NCI-H2029 (cell line): ENCODE measurements at regions not wholly inside any gene's neighbourhood (a gene's known extent, or its start where the extent isn't known, plus 50 kb on each side); places are given as distances from the start of the nearest gene placed in this dataset.
"Not testable (repeated sequence)": the region's sequence is repeated elsewhere in the genome, so short reads cannot be mapped to it uniquely, and the experiment has no call there.

ENCODE experiments used
- DNase-seq: peaks from one replicate; lab custom pipeline; 2025; lab: John Stamatoyannopoulos, UW

DNA sequence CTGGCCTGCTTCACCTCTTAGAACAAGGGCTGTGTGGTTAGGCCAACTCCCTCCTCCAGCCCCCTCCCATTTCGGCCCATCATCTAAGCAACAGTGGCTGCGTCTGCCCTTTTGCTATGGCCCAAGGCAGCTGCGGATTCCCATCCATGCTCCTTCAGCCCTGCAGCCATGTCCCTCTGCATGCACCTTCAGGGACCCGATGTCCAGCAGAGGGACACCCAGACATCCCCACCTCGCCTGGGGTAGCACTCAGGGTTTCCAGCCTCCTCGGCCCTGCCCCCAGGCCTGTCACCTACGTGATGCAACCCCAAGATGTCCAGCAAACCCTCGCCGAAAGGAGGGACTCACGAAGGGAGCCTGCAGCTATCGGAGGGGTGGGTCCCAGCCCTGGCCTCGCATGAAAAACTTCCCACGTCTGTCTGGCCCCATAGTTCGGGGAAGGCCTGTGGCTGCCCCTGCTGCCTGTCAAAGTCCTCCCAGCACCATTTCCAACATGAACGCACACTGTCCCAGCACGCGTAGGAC is 194.4 kb downstream of the CTTN start:
- no peak for DNase-seq

DNA sequence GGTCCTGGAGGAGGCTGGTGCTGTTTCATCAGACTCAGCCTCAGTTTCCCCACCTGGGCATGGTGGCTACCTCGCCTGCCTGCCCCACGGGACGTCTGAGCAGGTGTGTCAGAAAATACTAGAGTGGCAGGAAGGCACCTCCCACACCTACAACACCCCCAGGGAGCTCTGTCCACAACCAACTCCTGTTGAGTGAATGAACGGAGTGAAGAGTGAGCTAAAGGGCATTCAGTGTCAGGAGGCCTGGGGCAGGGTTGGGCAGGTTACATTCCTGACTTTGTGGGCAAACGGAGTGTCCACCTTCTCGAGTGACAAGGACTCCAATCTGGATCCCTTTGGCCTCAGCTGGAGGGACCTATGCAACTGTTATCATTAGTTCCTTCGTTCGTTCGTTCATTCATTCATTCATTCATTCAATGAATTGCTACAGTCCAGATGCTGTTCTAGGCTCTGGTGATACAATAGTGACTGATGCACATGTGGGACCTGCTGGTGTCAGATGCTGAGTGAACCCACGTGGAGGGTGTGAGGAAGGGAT is 195.2 kb downstream of the CTTN start:
- DNase-seq: no peak

DNA sequence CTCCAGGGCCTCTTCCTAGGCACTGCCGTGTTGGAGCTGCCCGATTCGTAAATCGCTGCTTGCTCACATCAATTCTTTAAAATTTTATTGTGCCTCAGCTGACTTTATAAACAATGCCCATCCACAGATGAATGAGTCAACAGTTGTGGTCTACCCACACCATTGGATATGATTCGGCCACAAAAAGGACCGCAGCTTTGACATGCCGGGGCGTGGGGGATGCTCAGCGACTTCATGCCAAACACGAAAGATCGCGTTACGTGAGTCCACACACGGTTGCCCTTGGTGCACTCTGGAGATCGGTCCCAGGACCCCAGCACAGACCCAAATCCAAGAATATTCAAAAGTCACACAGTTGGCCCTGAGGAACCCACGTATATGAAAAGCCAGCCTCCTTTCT is 195.7 kb downstream of the CTTN start:
- DNase-seq: no peak

DNA sequence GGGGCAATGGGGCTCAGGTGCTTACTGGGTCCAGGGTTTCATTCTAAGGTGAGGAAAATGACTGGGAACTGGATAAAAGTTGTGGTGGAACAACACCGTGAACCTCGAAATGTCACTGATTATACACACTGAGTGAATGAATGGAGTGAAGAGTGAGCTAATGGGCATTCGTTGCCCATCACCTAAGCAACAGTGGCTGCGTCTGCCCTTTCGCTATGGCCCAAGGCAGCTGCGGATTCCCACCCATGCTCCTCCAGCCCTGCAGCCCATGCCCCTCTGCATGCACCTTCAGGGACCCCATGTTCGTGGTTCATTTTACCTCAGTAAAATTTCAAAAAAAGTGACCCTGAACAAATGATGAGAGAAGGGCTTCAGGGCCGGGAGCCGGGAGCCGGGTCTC is 196.3 kb downstream of the CTTN start:
- DNase-seq: no peak

DNA sequence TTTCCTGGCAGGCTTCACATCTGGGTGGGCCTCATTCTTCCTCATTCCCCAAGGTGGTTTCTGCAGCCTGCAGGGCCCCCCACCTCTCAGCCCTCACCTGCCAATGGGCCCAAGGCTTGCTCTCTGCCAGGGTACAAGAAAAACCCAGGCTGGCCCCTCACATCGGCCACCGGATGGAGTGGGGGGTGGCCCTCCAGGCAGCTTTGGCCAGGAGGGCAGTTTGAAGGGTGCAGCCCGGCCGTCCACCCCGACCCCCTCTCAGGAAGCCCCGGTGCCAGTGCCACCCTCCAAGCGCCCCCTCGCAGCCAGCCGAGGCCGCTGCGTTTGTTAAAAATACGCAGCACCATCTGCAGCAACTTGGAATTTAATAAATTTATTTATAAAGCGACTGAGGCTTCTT is 196.7 kb downstream of the CTTN start:
- DNase-seq: no peak

DNA sequence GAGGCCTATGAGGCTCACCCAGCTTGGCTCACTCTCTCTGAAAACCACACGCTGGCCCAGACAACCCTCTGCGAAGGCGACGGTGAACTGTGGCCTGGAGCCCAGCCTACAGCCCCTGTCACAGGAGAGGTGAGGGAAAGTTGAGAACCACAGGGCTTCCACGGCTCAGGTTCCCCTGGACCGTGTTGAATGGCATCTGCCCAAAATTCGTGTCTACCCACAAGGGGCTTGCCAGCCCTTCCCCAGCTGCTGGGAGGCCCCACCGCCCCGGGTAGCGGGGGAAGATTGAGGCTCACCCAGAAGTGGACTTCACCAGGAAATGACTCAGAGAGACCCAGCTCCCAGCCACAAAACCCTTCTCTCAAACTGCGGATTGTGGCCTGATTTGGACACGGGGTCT is 197.1 kb downstream of the CTTN start:
- DNase-seq: no peak

DNA sequence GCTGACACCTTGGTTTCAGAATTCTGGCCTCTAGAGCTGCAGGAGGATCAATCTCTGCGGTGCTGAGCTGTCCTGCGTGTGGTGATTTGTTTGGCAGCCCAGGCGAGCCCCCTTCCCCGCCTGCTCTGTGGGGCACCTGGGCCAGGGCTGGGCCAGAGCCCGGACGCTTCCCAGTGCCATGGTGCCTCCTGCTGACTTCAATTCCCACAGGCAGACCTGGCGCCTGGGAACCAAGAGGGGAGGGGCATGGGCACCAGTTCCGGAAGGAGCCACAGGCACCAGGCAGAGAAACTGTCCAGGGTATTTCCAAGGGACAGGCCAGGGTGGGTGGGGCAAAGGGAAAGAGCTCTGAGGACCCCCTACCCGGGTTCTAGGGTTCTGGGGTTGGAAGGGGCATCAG is 197.8 kb downstream of the CTTN start:
- DNase-seq: no peak

DNA sequence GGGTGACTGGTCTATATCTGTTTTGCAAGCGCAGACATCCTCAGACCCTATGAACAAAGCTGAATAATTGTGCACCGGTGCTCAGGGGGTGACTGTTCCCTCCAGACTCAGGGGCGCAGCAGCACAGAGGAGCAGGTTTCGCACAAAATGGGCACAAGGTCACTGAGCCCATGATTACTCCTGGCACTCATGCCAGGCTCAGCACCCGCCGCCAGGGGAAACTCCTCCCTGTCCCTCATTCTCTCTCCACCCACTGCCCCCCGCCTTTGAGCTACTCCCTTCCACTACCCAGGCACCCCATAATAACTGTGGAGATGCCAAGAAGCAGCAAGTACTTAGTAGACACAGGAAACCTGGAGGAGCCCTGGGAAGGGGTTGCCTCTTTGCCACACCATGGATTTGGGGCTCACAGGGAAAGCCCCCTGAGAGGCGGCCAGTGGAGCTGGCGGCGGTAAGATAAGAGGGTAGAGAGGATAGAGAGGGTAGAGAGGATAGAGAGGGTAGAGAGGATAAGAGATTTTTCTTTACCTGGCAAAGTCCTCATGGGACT is 198.8 kb downstream of the CTTN start:
- DNase-seq: no peak

DNA sequence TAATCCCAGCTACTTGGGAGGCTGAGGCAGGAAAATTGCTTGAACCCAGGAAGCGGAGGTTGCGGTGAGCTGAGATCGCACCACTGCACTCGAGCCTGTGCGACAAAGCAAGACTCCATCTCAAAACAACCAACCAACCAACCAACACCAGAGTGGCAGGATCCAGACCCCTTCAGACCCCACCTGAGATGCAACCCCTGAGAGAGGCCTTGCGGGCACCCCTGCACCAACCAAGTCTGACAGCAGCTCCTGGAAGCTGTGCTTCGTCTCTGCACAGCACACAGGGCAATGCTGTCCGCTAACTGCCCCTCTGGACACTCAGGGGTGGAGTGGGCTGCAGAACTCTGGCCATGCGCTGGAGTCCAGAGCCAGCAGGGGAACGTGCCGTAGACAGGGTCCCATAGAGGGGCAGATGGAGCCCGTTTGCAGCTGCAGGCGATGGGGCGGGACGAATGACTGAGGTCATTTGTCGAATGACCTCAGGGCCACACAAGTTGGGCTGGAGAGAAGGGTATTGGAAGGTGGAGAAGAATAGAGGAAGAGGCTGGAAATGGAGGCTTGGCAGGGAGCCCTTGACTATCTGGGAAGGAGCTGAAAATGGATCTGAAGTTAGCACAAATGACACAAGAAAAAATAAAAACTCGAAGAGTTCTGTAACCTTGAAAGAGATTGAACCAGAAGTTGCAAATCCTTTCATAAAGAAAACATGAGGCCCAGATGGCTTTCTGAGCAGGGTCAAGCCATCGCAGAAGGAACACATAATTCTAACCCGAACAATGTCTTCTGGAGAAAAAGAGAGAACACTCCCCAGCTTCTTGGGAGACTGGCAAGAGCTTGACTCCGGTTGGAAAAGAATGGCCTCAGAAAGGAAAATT is 199.7 kb downstream of the CTTN start:
- no peak for DNase-seq

DNA sequence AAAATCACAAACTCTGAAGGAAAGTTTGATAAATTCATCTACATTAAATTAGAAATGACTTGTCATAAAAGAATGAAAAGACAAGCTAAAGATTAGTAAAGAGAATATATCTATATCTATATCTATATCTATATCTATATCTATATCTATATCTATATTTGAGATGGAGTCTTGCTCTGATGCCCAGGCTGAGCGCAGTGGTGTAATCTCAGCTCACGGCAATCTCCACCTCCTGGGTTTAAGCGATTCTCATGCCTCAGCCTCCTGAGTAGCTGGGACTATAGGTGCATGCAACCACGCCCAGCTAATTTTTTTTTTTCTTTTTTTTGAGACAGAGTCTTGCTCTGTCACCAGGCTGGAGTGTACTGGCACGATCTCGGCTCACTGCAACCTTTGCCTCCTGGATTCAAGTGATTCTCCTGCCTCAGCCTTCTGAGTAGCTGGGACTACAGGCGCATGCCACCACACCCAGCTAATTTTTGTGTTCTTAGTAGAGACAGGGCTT is 202.6 kb downstream of the CTTN start:
- not testable (repeated sequence) for DNase-seq

DNA sequence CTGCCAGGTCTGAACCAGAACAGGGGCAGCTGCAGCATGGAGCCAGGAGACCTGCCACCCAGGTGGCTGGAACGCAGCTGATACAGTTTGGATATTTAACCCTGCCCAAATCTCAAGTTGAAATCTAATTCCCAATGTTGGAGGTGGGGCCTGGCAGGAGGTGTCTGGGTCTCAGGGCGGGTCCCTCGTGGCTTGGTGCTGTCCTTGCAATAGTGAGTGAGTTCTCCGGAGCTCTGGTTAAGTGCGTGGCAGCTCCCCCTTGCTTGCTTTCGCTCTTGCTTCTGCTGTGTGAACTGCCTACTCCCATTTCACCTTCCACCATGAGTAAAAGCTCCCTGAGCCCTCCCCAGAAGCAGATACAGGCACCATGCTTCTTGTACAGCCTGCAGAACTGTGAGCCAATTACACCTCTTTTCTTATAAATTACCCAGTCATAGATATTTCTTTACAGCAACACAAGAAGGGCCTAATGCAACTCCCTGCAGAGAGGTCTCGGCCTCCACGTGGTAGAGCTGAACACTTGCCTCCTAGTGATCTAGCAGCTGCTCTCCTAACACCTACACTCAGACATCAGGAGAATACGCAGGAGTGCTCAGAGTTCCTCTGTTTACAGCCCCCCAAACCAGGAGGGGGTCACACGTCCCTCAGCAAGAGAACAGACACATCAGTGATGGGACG is 203.7 kb downstream of the CTTN start:
- DNase-seq: no peak

DNA sequence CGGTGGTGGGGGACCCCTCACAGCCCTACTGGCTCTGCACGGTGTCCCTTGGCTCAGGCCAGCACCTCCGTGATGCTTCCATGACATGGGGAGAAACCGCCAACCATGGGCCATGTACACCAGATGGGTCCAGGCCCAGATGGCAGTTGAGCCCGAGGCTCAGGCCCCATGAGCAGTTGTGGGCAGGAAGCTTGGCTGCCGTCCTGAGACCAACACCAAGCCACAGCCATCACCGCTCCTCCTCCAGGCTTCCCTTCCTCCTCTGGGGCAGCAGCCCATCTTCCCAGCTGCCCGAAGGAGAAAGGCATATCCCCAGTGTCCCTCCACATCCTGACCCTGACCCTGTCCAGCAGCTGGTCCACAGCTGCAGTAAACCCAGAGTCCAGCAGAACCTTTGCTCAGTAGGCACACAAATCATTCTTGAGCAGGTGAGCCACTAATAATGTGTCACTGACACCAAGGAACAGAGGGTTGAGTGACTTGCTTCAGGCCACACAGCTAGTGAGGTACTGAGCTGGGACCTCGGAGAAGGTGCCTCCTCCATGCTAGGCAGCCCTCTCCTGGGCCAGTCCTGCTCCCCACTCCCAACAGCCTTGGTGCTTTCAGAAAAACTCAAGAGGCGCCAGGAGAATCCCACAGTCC is 204.9 kb downstream of the CTTN start:
- DNase-seq: no peak

DNA sequence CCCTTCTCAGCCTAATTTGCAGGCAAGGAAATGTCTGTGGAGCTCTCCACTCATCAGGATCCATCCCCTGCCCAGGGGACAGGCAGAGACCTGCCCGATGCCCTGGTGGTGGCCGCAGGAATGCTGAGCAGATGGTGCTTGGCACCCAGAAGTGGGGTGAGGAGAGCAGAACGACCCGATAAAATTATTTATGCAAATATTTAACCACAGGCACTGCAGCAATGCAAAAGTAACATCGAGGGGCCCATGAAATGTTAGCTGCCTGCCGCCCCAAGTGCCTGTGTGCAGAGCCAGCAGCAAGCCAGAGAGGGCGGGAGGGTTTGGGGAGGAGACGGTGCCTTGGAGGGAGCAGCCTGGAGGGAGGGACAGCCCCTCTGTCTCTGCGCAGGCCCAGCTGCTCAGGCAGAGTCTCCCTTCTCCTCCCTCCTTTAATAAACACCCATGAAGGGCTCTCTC is 205.5 kb downstream of the CTTN start:
- no peak for DNase-seq

DNA sequence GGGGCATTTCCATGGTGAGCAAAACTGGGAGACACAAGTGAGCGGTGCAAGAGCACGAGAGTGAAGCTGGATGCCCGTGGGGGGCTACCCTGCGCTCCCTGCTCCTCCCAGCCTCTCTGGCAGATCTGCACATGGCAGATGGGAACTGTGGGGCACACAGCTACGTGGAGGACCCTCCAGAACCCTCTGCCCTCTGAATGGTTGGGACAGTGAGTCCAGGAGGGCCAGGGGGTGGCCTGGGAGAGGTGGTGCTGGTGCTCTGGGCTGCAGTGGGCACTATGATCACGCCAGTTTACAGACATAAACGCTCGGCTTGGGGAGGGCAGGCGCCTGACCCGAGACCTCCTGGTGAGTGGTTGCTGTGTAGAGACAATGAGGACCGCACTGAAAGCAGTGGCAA is 205.9 kb downstream of the CTTN start:
- no peak for DNase-seq

DNA sequence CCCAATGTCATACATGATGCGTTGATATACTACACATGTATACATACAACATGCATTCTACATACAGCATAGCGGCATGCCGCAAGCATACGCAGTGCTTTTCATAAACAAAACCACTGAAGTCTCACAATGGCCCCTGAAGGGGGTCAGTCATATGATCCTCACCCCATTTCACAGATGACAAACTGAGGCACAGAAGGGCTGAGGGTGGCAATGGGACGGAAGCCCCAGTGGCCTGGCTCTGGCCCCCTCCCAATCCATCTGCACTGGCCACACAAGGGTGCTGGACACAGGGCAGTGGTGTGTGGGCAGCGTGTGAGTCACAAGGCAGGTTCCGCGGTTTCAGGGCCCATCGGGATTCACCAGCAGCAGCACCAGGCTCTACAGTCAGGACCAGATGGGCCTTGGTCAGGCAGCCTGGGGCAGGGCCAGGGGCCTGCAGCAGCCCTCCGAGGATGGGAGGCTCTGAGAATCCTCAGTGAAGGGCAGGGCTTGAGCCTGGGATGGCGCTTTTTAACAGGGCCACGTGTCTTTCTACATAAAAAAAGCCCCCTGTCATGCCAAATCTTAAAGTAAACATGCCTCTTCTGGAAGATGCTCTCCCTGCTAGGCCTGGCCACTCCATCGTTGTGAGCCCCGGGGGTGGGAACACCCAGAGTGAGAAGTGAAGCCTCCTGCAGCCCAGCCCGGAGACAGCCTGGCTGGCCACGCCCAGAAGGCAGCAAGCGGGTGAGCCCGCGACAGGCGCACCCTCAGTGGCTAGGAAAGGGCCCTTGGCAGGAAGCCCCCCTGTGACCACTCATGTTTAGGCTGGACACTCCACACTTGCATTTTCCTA is 206.5 kb downstream of the CTTN start:
- no peak for DNase-seq

DNA sequence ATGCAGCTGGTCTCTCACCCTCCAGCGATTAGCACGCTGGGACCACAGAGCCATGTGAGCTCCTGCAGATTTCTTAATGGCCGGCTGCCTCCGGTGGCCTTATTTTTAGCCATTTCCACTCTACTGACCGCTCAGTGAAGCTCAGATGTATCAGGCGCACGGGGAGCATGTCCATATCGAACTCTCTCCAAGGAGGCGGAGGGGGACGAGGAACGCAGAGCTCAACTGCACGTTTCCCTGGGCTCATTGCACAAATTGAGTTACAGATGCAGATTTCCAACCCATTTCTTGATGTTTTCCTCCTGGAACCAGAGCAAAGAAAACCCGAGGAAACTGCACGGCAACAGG is 207.1 kb downstream of the CTTN start:
- no peak for DNase-seq

DNA sequence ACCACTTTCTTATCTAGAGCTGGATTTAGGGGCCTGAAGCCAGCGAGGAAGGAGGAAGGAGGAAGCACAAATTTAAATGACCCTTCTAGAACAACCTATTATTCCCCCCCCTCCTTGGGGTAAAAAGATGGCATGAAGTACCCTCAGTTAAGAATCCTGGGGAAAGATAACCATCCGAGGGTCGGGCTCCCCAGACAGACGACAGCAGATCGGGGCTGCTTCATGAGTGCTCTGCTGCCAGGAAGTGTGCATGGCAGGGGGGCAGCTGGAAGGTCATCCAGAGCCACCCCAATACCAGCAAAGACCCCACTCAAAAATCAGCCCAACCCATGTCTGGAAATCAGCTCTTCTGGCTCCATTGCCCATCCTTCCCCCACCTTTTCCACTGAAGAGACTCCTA is 207.5 kb downstream of the CTTN start:
- DNase-seq: no peak

DNA sequence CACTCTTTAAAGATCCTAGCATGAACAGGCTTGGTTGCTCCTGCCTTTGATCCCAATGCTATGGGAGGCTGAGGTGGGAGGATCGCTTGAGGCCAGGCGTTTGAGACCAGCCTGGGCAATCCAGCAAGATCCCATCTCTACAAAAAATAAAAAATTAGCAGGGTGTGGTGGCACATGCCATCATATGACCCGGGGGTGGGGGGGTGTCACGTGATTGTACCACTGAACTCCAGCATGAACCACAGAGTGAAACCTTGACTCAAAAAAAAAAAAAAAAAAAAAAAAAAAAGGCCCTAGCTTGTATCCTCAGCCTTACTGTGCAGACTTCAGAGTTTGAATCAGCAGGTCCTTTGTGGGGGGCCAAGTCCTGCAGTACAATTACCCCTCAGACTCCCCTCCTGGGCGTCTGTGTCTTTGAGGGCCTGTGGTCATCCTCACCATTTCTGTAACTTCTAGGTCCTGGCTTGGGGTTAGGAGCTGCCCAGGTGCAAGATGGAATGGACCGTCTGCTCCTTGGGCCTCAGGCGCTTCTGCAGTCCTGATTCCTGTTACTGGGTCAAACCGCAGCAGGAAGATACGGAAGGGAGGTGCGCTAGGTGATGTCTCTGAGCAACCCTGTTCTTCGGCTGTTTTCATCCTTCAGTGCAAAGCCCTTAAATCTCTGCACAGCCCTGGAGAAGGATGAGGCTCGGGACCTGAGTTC is 208.1 kb downstream of the CTTN start:
- DNase-seq: no peak

DNA sequence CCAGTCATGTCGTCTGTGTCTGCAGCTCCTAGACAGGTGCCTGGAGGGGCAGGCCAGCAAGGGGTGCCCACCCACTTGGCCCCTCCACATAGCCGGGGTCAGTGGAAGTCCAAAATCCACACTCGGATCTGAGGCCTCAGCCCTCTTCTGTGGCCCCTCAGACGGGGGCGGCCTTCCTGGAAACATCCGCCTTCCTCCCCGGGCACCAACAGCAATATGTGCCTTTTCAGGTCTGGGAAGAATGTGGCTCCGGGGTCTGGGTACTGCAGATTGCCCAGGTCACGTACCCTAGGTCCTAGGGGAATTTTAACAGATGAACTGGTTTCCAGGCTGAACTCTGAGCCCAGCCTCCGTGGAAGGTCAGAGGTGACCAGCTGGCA is 208.6 kb downstream of the CTTN start:
- no peak for DNase-seq

DNA sequence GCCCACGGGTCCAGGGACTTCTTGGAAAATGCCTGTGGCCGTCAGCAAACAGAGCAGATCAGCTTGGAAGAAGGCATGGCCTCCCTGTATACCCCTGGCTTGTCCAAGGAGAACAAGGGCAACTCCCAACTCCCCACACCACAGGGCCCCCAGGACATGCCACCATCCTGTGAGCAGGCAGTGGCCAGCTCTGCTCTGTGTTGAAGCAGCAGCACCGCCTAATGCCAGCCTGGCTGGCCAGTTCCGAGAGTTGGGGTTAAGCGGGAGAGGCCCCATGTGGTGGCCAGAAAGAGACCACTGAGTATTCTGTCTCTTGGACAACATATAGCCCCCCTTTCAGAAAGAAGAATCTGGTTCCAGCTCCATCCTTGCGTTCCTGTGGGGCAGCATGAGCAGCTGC is 209.2 kb downstream of the CTTN start:
- no peak for DNase-seq
